GM23338 (cell line): ENCODE measurements at regions not wholly inside any gene's neighbourhood (a gene's known extent, or its start where the extent isn't known, plus 50 kb on each side); places are given as distances from the start of the nearest gene placed in this dataset.

Experiments
- ATAC-seq: fragments of 200-7000 bp; cut with Tn5 transposase; 3 replicates; pipeline ENCODE4 v1.9.1; 2020
- DNase-seq: peaks from one replicate; pipeline ENCODE4 v3.0.0-alpha.2; 2015; ENCODE audit warnings: low spot score
- H2AFZ ChIP-seq: fragments of 200-600 bp; sonication (generic); 2 replicates; pipeline ENCODE4 v1.8.0; 2016; ENCODE audit warnings: antibody characterized with exemption, mild to moderate bottlenecking, moderate library complexity
- H3F3A ChIP-seq: fragments of 200-600 bp; sonication (generic); replicated peaks from 2 replicates; pipeline ENCODE4 v1.8.0; 2017; ENCODE audit warnings: antibody characterized with exemption, mixed run types, low read depth
- H3K27ac ChIP-seq: fragments of 200-600 bp; sonication (generic); 2 replicates; pipeline ENCODE4 v1.6.1; 2016; ENCODE audit warnings: low read depth
- H3K27me3 ChIP-seq: fragments of 200-600 bp; sonication (generic); 2 replicates; pipeline ENCODE4 v1.8.0; 2016; ENCODE audit warnings: mild to moderate bottlenecking, mixed run types, moderate library complexity; ENCODE audit not compliant: insufficient read depth
- H3K36me3 ChIP-seq: fragments of 200-600 bp; sonication (generic); 2 replicates; pipeline ENCODE4 v1.8.0; 2016; ENCODE audit warnings: mild to moderate bottlenecking; ENCODE audit not compliant: insufficient read depth
- H3K4me1 ChIP-seq: fragments of 200-600 bp; sonication (generic); 2 replicates; pipeline ENCODE4 v1.8.0; 2016; ENCODE audit warnings: mild to moderate bottlenecking, moderate library complexity; ENCODE audit not compliant: insufficient read depth
- H3K4me2 ChIP-seq: fragments of 200-600 bp; sonication (generic); 2 replicates; pipeline ENCODE4 v1.7.1; 2017; ENCODE audit warnings: mixed run types
- H3K4me3 ChIP-seq: fragments of 200-600 bp; sonication (generic); 2 replicates; pipeline ENCODE4 v1.6.1; 2016; ENCODE audit warnings: mixed run types
- H3K79me2 ChIP-seq: fragments of 200-600 bp; sonication (generic); replicated peaks from 2 replicates; pipeline ENCODE4 v1.8.0; 2017; ENCODE audit warnings: mild to moderate bottlenecking; ENCODE audit not compliant: insufficient read depth
- H3K9me2 ChIP-seq: fragments of 200-600 bp; sonication (generic); 2 replicates; pipeline ENCODE4 v1.8.0; 2017; ENCODE audit not compliant: insufficient read depth
- H4K20me1 ChIP-seq: fragments of 200-600 bp; sonication (generic); replicated peaks from 2 replicates; pipeline ENCODE4 v1.8.0; 2017; ENCODE audit warnings: mild to moderate bottlenecking; ENCODE audit not compliant: insufficient read depth
- H3K27ac Mint-ChIP-seq: 2 replicates; pipeline ENCODE4 v1.8.0; 2020; ENCODE audit warnings: inconsistent platforms, mild to moderate bottlenecking, moderate library complexity, mixed read lengths
- H3K27me3 Mint-ChIP-seq: 3 replicates; pipeline ENCODE4 v1.8.0; 2022; ENCODE audit warnings: low read depth, mild to moderate bottlenecking, moderate library complexity, mixed read lengths, inconsistent platforms; ENCODE audit not compliant: insufficient read depth, poor library complexity
- H3K36me3 Mint-ChIP-seq: 3 replicates; pipeline ENCODE4 v1.8.0; 2021; ENCODE audit warnings: low read depth, mild to moderate bottlenecking, inconsistent platforms, moderate library complexity, mixed read lengths
- H3K4me1 Mint-ChIP-seq: 3 replicates; pipeline ENCODE4 v1.8.0; 2020; ENCODE audit warnings: mild to moderate bottlenecking, inconsistent platforms, mixed read lengths
- H3K4me3 Mint-ChIP-seq: 3 replicates; pipeline ENCODE4 v1.8.0; 2021; ENCODE audit warnings: moderate library complexity, mild to moderate bottlenecking, inconsistent platforms, mixed read lengths
- H3K9me3 Mint-ChIP-seq: 3 replicates; pipeline ENCODE4 v1.8.0; 2020; ENCODE audit warnings: moderate library complexity, mild to moderate bottlenecking, inconsistent platforms, mixed read lengths
- CREB1 ChIP-seq: fragments of 250-450 bp; sonication (Bioruptor Pico); IDR thresholded peaks from 2 replicates; pipeline ENCODE4 v1.5.0; 2020; ENCODE audit warnings: low read depth, mild to moderate bottlenecking, moderate library complexity
- EZH2phosphoT487 ChIP-seq: fragments of 200-600 bp; sonication (generic); IDR thresholded peaks from one replicate; pipeline ENCODE4 v1.8.1; 2018; ENCODE audit warnings: antibody characterized with exemption; ENCODE audit not compliant: unreplicated experiment
- JUNB ChIP-seq: IDR thresholded peaks from one replicate; pipeline ENCODE4 v1.6.1; 2016; ENCODE audit warnings: antibody characterized with exemption; ENCODE audit not compliant: unreplicated experiment
- NANOG ChIP-seq: IDR thresholded peaks from 2 replicates; pipeline ENCODE4 v1.6.1; 2016; ENCODE audit warnings: antibody characterized with exemption, borderline replicate concordance
- STAT1 ChIP-seq: IDR thresholded peaks from one replicate; pipeline ENCODE4 v1.6.1; 2016; ENCODE audit warnings: antibody characterized with exemption; ENCODE audit not compliant: unreplicated experiment
- ZNF114 ChIP-seq: fragments of 250-450 bp; sonication (Bioruptor Pico); IDR thresholded peaks from 2 replicates; pipeline ENCODE4 v1.5.0; 2020; ENCODE audit warnings: mild to moderate bottlenecking, moderate library complexity
- TF ChIP-seq, protein P1 (sequence below): fragments of 250-450 bp; sonication (Bioruptor Pico); IDR thresholded peaks from 2 replicates; pipeline ENCODE4 v1.5.0; 2020; ENCODE audit warnings: mild to moderate bottlenecking, moderate library complexity
- TF ChIP-seq, protein P2 (sequence below): IDR thresholded peaks from 2 replicates; pipeline ENCODE4 v1.6.1; 2016; ENCODE audit warnings: antibody characterized with exemption

DNA sequence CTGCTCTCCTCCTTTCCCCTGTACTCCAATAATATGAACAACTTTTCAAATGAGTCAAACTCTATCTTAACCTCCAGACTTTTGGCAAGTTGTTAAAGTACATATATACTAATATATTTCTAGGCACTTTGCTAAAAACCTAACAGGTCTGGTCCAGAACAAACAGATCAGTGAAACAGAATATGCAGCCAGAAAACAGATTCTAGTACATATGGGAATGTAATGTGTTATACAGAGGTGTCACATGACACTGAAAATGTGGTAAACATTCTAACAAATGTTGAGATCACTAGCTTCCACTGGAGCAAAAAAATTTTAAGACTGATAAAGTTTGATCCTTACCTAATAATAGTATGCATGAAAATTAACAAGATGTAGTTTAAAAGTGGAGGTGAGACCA, 136.9 kb downstream of the OR2K2 start (continued):
- TF ChIP-seq, protein P1, sequence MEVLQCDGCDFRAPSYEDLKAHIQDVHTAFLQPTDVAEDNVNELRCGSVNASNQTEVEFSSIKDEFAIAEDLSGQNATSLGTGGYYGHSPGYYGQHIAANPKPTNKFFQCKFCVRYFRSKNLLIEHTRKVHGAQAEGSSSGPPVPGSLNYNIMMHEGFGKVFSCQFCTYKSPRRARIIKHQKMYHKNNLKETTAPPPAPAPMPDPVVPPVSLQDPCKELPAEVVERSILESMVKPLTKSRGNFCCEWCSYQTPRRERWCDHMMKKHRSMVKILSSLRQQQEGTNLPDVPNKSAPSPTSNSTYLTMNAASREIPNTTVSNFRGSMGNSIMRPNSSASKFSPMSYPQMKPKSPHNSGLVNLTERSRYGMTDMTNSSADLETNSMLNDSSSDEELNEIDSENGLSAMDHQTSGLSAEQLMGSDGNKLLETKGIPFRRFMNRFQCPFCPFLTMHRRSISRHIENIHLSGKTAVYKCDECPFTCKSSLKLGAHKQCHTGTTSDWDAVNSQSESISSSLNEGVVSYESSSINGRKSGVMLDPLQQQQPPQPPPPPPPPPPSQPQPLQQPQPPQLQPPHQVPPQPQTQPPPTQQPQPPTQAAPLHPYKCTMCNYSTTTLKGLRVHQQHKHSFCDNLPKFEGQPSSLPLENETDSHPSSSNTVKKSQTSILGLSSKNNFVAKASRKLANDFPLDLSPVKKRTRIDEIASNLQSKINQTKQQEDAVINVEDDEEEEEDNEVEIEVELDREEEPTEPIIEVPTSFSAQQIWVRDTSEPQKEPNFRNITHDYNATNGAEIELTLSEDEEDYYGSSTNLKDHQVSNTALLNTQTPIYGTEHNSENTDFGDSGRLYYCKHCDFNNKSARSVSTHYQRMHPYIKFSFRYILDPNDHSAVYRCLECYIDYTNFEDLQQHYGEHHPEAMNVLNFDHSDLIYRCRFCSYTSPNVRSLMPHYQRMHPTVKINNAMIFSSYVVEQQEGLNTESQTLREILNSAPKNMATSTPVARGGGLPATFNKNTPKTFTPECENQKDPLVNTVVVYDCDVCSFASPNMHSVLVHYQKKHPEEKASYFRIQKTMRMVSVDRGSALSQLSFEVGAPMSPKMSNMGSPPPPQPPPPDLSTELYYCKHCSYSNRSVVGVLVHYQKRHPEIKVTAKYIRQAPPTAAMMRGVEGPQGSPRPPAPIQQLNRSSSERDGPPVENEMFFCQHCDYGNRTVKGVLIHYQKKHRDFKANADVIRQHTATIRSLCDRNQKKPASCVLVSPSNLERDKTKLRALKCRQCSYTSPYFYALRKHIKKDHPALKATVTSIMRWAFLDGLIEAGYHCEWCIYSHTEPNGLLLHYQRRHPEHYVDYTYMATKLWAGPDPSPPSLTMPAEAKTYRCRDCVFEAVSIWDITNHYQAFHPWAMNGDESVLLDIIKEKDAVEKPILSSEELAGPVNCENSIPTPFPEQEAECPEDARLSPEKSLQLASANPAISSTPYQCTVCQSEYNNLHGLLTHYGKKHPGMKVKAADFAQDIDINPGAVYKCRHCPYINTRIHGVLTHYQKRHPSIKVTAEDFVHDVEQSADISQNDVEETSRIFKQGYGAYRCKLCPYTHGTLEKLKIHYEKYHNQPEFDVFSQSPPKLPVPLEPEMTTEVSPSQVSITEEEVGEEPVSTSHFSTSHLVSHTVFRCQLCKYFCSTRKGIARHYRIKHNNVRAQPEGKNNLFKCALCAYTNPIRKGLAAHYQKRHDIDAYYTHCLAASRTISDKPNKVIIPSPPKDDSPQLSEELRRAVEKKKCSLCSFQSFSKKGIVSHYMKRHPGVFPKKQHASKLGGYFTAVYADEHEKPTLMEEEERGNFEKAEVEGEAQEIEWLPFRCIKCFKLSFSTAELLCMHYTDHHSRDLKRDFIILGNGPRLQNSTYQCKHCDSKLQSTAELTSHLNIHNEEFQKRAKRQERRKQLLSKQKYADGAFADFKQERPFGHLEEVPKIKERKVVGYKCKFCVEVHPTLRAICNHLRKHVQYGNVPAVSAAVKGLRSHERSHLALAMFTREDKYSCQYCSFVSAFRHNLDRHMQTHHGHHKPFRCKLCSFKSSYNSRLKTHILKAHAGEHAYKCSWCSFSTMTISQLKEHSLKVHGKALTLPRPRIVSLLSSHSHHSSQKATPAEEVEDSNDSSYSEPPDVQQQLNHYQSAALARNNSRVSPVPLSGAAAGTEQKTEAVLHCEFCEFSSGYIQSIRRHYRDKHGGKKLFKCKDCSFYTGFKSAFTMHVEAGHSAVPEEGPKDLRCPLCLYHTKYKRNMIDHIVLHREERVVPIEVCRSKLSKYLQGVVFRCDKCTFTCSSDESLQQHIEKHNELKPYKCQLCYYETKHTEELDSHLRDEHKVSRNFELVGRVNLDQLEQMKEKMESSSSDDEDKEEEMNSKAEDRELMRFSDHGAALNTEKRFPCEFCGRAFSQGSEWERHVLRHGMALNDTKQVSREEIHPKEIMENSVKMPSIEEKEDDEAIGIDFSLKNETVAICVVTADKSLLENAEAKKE (CRISPR knock-in tag) = no peak
- TF ChIP-seq JUNB = no peak
- no peak for TF ChIP-seq NANOG
- TF ChIP-seq EZH2phosphoT487 = no peak

DNA sequence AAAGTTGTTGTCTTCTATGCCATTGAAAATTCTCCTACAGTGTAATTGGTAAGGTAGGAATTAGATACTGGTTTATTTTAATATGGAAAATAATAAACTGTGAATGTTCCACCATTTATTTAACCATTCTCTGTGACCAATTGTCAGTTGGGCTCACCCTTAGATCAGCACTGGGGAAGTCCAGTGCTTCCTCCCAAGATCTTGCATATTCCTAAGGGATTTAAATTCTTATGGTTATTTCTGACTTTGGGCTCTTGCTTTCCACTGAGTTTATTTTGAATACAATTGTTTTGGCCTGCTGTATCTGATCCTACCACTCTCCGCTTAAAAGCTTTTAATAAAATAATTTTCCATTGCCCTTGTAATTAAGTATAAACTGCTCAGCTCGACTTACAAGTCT, 137.4 kb downstream of the OR2K2 start:
- Histone ChIP-seq H3K27me3 (no peaks in the 10 kb centered on the region), H4K20me1 (no peaks in the 10 kb centered on the region), H3K36me3 (no peaks in the 10 kb centered on the region), H2AFZ (no peak overlapping the region), H3K27ac (no peak overlapping the region), H3K79me2 (no peaks in the 10 kb centered on the region), H3F3A (no peaks in the 10 kb centered on the region), H3K4me2 (no peak overlapping the region), H3K4me1 (no peaks in the 10 kb centered on the region), H3K4me3 (no peak overlapping the region), H3K9me2 (no peaks in the 10 kb centered on the region)
- DNase-seq (no peak), ATAC-seq (no peak)
- H3K9me3 Mint-ChIP-seq = no peaks in the 10 kb centered on the region
- H3K27me3 Mint-ChIP-seq = no peaks in the 10 kb centered on the region
- H3K4me3 Mint-ChIP-seq = no peak overlapping the region
- H3K27ac Mint-ChIP-seq = no peak overlapping the region
- H3K36me3 Mint-ChIP-seq = no peaks in the 10 kb centered on the region
- peaks cover 10% of the 10 kb centered on the region; the same call in 2 of the 3 replicates for H3K4me1 Mint-ChIP-seq
- TF ChIP-seq STAT1 (no peak), JUNB (no peak), ZNF114 (no peak), CREB1 (CRISPR knock-in tag) (no peak)
- TF ChIP-seq, protein P1 (CRISPR knock-in tag) = no peak
- TF ChIP-seq, protein P2, sequence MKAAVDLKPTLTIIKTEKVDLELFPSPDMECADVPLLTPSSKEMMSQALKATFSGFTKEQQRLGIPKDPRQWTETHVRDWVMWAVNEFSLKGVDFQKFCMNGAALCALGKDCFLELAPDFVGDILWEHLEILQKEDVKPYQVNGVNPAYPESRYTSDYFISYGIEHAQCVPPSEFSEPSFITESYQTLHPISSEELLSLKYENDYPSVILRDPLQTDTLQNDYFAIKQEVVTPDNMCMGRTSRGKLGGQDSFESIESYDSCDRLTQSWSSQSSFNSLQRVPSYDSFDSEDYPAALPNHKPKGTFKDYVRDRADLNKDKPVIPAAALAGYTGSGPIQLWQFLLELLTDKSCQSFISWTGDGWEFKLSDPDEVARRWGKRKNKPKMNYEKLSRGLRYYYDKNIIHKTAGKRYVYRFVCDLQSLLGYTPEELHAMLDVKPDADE = no peak
